IPS DF 6.9 (cell line): ENCODE measurements at regions not wholly inside any gene's neighbourhood (a gene's known extent, or its start where the extent isn't known, plus 50 kb on each side); places are given as distances from the start of the nearest gene placed in this dataset.

Experiments used
- DNase-seq: peaks from one replicate; pipeline ENCODE4 v3.0.0-alpha.2; 2013; ENCODE audit warnings: low read depth, low spot score
- H3K27ac ChIP-seq: one replicate; pipeline ENCODE4 v1.5.1; 2013; ENCODE audit warnings: low read length, control low read depth
- H3K27me3 ChIP-seq: 2 replicates; pipeline ENCODE4 v1.6.1; 2013; ENCODE audit warnings: mild to moderate bottlenecking, low read length; ENCODE audit not compliant: control insufficient read depth, insufficient read depth
- H3K36me3 ChIP-seq: 2 replicates; pipeline ENCODE4 v1.6.1; 2013; ENCODE audit warnings: low read length; ENCODE audit not compliant: control insufficient read depth, insufficient read depth
- H3K4me1 ChIP-seq: 2 replicates; pipeline ENCODE4 v1.6.1; 2013; ENCODE audit warnings: low read length; ENCODE audit not compliant: control insufficient read depth, insufficient read depth
- H3K4me3 ChIP-seq: 2 replicates; pipeline ENCODE4 v1.5.1; 2013; ENCODE audit warnings: mild to moderate bottlenecking, low read length
- H3K9me3 ChIP-seq: 2 replicates; pipeline ENCODE4 v1.6.1; 2013; ENCODE audit warnings: low read length, inconsistent platforms; ENCODE audit not compliant: control insufficient read depth, insufficient read depth
- WGBS: extraction: QIAGEN DNeasy Blood & Tissue Kit; methylation state at CpG from one replicate; pipeline ENCODE4 v1.1.7; 2013; ENCODE audit warnings: mixed read lengths, missing lambda C conversion rate; ENCODE audit not compliant: insufficient read length, insufficient coverage; 5-methylcytosine and 5-hydroxymethylcytosine counted together

- H3K36me3 ChIP-seq, result no peaks in the 10 kb centered on the region
- no peaks in the 10 kb centered on the region for H3K9me3 ChIP-seq
- no peaks in the 10 kb centered on the region for H3K27me3 ChIP-seq
- H3K4me1 ChIP-seq, result no peaks in the 10 kb centered on the region
- no peak overlapping the region for H3K27ac ChIP-seq
- WGBS, result no CpG with 5 or more reads among the region's 5 CpGs
- H3K4me3 ChIP-seq, result no peak overlapping the region
- no peak for DNase-seq
Observed at GRCh38 chr10:60728056-60728455, 50.2 kb upstream of the CDK1 start.

- no peaks in the 10 kb centered on the region for H3K36me3 ChIP-seq
- no peaks in the 10 kb centered on the region for H3K9me3 ChIP-seq
- no peaks in the 10 kb centered on the region for H3K4me1 ChIP-seq
- H3K4me3 ChIP-seq, result no peak overlapping the region
- no peaks in the 10 kb centered on the region for H3K27me3 ChIP-seq
- no peak overlapping the region for H3K27ac ChIP-seq
- no peak for DNase-seq
Observed at GRCh38 chr10:60726257-60726656, 52.0 kb upstream of the CDK1 start.

GRCh38 chr10:60722623-60723022 is 55.7 kb upstream of the CDK1 start:
- Histone ChIP-seq H3K4me3 (no peak overlapping the region), H3K27ac (no peak overlapping the region)
- WGBS, result no CpG with 5 or more reads among the region's 3 CpGs

GRCh38 chr10:60719721-60720120 is 58.6 kb upstream of the CDK1 start:
- no peaks in the 10 kb centered on the region for H3K9me3 ChIP-seq
- H3K27ac ChIP-seq, result no peak overlapping the region
- no peaks in the 10 kb centered on the region for H3K27me3 ChIP-seq
- no peak for DNase-seq
- no peaks in the 10 kb centered on the region for H3K36me3 ChIP-seq
- H3K4me1 ChIP-seq, result no peaks in the 10 kb centered on the region
- H3K4me3 ChIP-seq, result no peak overlapping the region
- no CpG with 5 or more reads among the region's 1 CpG for WGBS

More at GRCh38 chr10:60722623-60723022, 55.7 kb upstream of the CDK1 start:
- DNase-seq, result no peak
- H3K36me3 ChIP-seq, result no peaks in the 10 kb centered on the region
- no peaks in the 10 kb centered on the region for H3K27me3 ChIP-seq
- H3K4me1 ChIP-seq, result no peaks in the 10 kb centered on the region
- H3K9me3 ChIP-seq, result no peaks in the 10 kb centered on the region

GRCh38 chr10:60718886-60719285 is 59.4 kb upstream of the CDK1 start:
- Histone ChIP-seq H3K36me3 (no peaks in the 10 kb centered on the region), H3K27me3 (no peaks in the 10 kb centered on the region), H3K4me3 (no peak overlapping the region), H3K27ac (no peak overlapping the region), H3K9me3 (no peaks in the 10 kb centered on the region), H3K4me1 (no peaks in the 10 kb centered on the region)
- DNase-seq, result no peak
- no CpG with 5 or more reads among the region's 1 CpG for WGBS

- no peaks in the 10 kb centered on the region for H3K4me1 ChIP-seq
- DNase-seq, result no peak
- no peaks in the 10 kb centered on the region for H3K9me3 ChIP-seq
- H3K36me3 ChIP-seq, result no peaks in the 10 kb centered on the region
- H3K4me3 ChIP-seq, result no peak overlapping the region
- no peaks in the 10 kb centered on the region for H3K27me3 ChIP-seq
- H3K27ac ChIP-seq, result no peak overlapping the region
Observed at GRCh38 chr10:60717852-60718251, 60.4 kb upstream of the CDK1 start.

- Histone ChIP-seq H3K4me1 (no peaks in the 10 kb centered on the region), H3K36me3 (no peaks in the 10 kb centered on the region), H3K27me3 (no peaks in the 10 kb centered on the region), H3K9me3 (no peaks in the 10 kb centered on the region), H3K4me3 (no peak overlapping the region), H3K27ac (no peak overlapping the region)
- no peak for DNase-seq
- WGBS, result no CpG with 5 or more reads among the region's 2 CpGs
Observed at GRCh38 chr10:60714233-60714632, 64.0 kb upstream of the CDK1 start.

GRCh38 chr10:60711496-60711895 is 66.8 kb upstream of the CDK1 start:
- DNase-seq, result no peak
- no peaks in the 10 kb centered on the region for H3K4me1 ChIP-seq
- no peak overlapping the region for H3K27ac ChIP-seq
- no peak overlapping the region for H3K4me3 ChIP-seq
- no peaks in the 10 kb centered on the region for H3K9me3 ChIP-seq
- no peaks in the 10 kb centered on the region for H3K27me3 ChIP-seq
- no peaks in the 10 kb centered on the region for H3K36me3 ChIP-seq
- WGBS, result no CpG with 5 or more reads among the region's 2 CpGs

- H3K27me3 ChIP-seq, result no peaks in the 10 kb centered on the region
- no peaks in the 10 kb centered on the region; the same call in 1 of the 2 replicates for H3K9me3 ChIP-seq
- DNase-seq, result no peak
- no peak overlapping the region for H3K27ac ChIP-seq
- no peaks in the 10 kb centered on the region for H3K4me1 ChIP-seq
- no peak overlapping the region for H3K4me3 ChIP-seq
- H3K36me3 ChIP-seq, result no peaks in the 10 kb centered on the region
- WGBS, result no CpG with 5 or more reads among the region's 1 CpG
Observed at GRCh38 chr10:60710041-60710440, 68.2 kb upstream of the CDK1 start.

- DNase-seq, result no peak
- Histone ChIP-seq H3K27me3 (no peaks in the 10 kb centered on the region), H3K4me3 (no peak overlapping the region), H3K36me3 (no peaks in the 10 kb centered on the region), H3K9me3 (no peaks in the 10 kb centered on the region; the same call in 1 of the 2 replicates), H3K27ac (no peak overlapping the region), H3K4me1 (no peaks in the 10 kb centered on the region)
- WGBS, result no CpG with 5 or more reads among the region's 1 CpG
Observed at GRCh38 chr10:60708666-60709065, 69.6 kb upstream of the CDK1 start.

- no peak for DNase-seq
- Histone ChIP-seq H3K4me3 (no peak overlapping the region), H3K27me3 (no peaks in the 10 kb centered on the region), H3K9me3 (no peaks in the 10 kb centered on the region; the same call in 1 of the 2 replicates), H3K36me3 (no peaks in the 10 kb centered on the region), H3K27ac (no peak overlapping the region), H3K4me1 (no peaks in the 10 kb centered on the region)
- no CpG with 5 or more reads among the region's 4 CpGs for WGBS
Observed at GRCh38 chr10:60707841-60708240, 70.4 kb upstream of the CDK1 start.
